Transverse colon (tissue), 4 donors: ENCODE measurements at regions not wholly inside any gene's neighbourhood (a gene's known extent, or its start where the extent isn't known, plus 50 kb on each side); places are given as distances from the start of the nearest gene placed in this dataset.

Experiments
- DNase-seq: peaks from one replicate; pipeline ENCODE4 v3.0.0-alpha.2; 2019
- H3K27ac ChIP-seq, 4 donors: fragments of 200-600 bp; sonication (generic); 2 replicates each; pipeline ENCODE4 v1.5.1; 2016 to 2018; ENCODE audit warnings: inconsistent platforms in 4 of 4
- H3K27me3 ChIP-seq: fragments of 200-600 bp; sonication (generic); 2 replicates; pipeline ENCODE4 v1.5.1; 2017; ENCODE audit warnings: inconsistent platforms
- H3K36me3 ChIP-seq, 4 donors: fragments of 200-600 bp; sonication (generic); 2 replicates each; pipeline ENCODE4 v1.5.1; 2017 to 2019; ENCODE audit warnings: inconsistent platforms in 4 of 4
- H3K4me1 ChIP-seq, 4 donors: fragments of 200-600 bp; sonication (generic); 2 replicates each; pipeline ENCODE4 v1.5.1; 2017 to 2020; ENCODE audit warnings: inconsistent platforms in 4 of 4
- H3K4me3 ChIP-seq, 4 donors: fragments of 200-600 bp; sonication (generic); 1 replicate in 1 of 4; 2 replicates in 3 of 4; pipeline versions ENCODE4 v1.5.1 to v1.6.1; 2017 to 2019; ENCODE audit warnings: inconsistent platforms in 4 of 4
- H3K9me3 ChIP-seq, 2 donors: fragments of 200-600 bp; sonication (generic); 2 replicates each; pipeline ENCODE4 v1.5.1; 2017 to 2019; ENCODE audit warnings: inconsistent platforms in 2 of 2
- CTCF ChIP-seq, 5 experiments: fragments of 200-600 bp in 3 of 5; fragments of 450-650 bp in 2 of 5; sonication (generic) in 3 of 5; IDR thresholded peaks; 1 replicate in 2 of 5; 2 replicates in 3 of 5; pipeline ENCODE4 v1.5.1; 2016 to 2017; ENCODE audit warnings: antibody characterized with exemption in 5 of 5, inconsistent platforms in 3 of 5, mild to moderate bottlenecking in 2 of 5, moderate library complexity in 1 of 5
- EP300 ChIP-seq: sonication (generic); formaldehyde crosslinking; IDR thresholded peaks from one replicate; pipeline ENCODE4 v1.6.1; 2017; ENCODE audit warnings: antibody characterized with exemption, low read depth
- POLR2A ChIP-seq: fragments of 450-650 bp; IDR thresholded peaks from one replicate; pipeline ENCODE4 v1.6.1; 2016; ENCODE audit warnings: antibody characterized with exemption, mild to moderate bottlenecking, moderate library complexity
- POLR2AphosphoS5 ChIP-seq, 3 donors: sonication (generic); formaldehyde crosslinking; IDR thresholded peaks; one replicate each; pipeline ENCODE4 v1.6.1; 2016; ENCODE audit warnings: antibody characterized with exemption in 3 of 3
- WGBS, 2 donors: methylation state at CpG; one replicate each; pipeline ENCODE4 v1.1.5; 2018; ENCODE audit warnings: low coverage in 1 of 2; 5-methylcytosine and 5-hydroxymethylcytosine counted together
- in situ Hi-C, 4 donors: fragments of 200-750 bp; cut with MboI; loops; one replicate each; pipeline versions ENCODE4 v1.15.0 to v1.15.1; 2017; ENCODE audit warnings: low sequenced_read_pairs in 3 of 4, low pct_ligation_motif_present in 1 of 4, low pct_unique_long_range_greater_than_20kb in 1 of 4
- intact Hi-C: fragments of 100-400 bp; cut with DNase I; formaldehyde crosslinking; loops from one replicate; pipeline ENCODE4 v1.15.1; 2023; ENCODE audit warnings: low total_unique reads

GRCh38 chr18:53747663-53748160 lies 476.8 kb downstream of the MBD2 start:
- DNase-seq = no peak
- no peak for TF ChIP-seq CTCF (IDR thresholded peaks at IDR 0.05)
- no peak for TF ChIP-seq EP300
- TF ChIP-seq POLR2A = no peak
- no peak for TF ChIP-seq POLR2AphosphoS5 (IDR thresholded peaks at IDR 0.05)
- Histone ChIP-seq H3K4me1 (peaks cover 0 to 3% (median 0%) of the 10 kb centered on the region in 4 donors), H3K27ac (no peak overlapping the region), H3K27me3 (no peaks in the 10 kb centered on the region), H3K9me3 (no peaks in the 10 kb centered on the region), H3K36me3 (no peaks in the 10 kb centered on the region), H3K4me3 (no peak overlapping the region)
- intact Hi-C loops = no loop called here
- in situ Hi-C loops = no loop called here

DNA sequence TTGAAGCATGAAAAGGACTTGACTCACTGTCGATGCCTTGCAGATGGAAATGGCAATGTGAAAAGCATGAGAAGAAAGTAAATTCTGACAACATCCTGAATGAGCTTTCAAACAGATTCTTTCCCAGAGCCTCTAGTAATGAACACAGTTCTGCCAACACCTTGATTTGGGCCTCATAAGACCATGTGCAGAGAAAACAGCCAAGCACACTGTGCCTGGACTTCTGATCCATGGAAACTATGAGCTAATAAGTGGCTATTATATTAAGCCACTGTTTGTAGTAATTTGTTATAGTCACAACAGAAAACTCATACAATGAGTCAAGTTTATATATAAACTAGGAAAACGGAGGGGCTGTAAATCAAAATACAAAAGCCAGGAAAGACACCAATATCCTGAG lies 477.3 kb downstream of the MBD2 start:
- H3K27ac ChIP-seq = no peak overlapping the region
- 60 to 62% methylated on average over 2 of the region's 2 CpGs for WGBS, 2 donors

GRCh38 chr18:53745986-53746385 lies 478.5 kb downstream of the MBD2 start:
- in situ Hi-C loops (no loop called here), intact Hi-C loops (no loop called here)
- Histone ChIP-seq H3K36me3 (no peaks in the 10 kb centered on the region), H3K4me3 (no peak overlapping the region), H3K4me1 (peaks cover 0 to 3% (median 0%) of the 10 kb centered on the region in 4 donors), H3K9me3 (no peaks in the 10 kb centered on the region), H3K27ac (no peak overlapping the region), H3K27me3 (no peaks in the 10 kb centered on the region)
- no peak for DNase-seq
- no peak for TF ChIP-seq EP300
- no peak for TF ChIP-seq POLR2A
- TF ChIP-seq CTCF (IDR thresholded peaks at IDR 0.05) = no peak
- TF ChIP-seq POLR2AphosphoS5 (IDR thresholded peaks at IDR 0.05) = no peak
- 14 to 29% methylated on average over 1 of the region's 1 CpG for WGBS, 2 donors

More for the DNA sequence above, 477.3 kb downstream of the MBD2 start:
- no peaks in the 10 kb centered on the region for H3K27me3 ChIP-seq
- no peaks in the 10 kb centered on the region for H3K36me3 ChIP-seq
- TF ChIP-seq CTCF (IDR thresholded peaks at IDR 0.05) (no peak), POLR2AphosphoS5 (IDR thresholded peaks at IDR 0.05) (no peak), EP300 (no peak), POLR2A (no peak)
- in situ Hi-C loops = no loop called here
- intact Hi-C loops = no loop called here
- peaks cover 0 to 3% (median 0%) of the 10 kb centered on the region in 4 donors for H3K4me1 ChIP-seq
- DNase-seq = no peak
- H3K9me3 ChIP-seq = no peaks in the 10 kb centered on the region
- no peak overlapping the region for H3K4me3 ChIP-seq

GRCh38 chr18:53745224-53745967 lies 479.1 kb downstream of the MBD2 start:
- in situ Hi-C loops (no loop called here), intact Hi-C loops (no loop called here)
- DNase-seq = no peak
- Histone ChIP-seq H3K27ac (no peak overlapping the region), H3K4me3 (no peak overlapping the region), H3K9me3 (no peaks in the 10 kb centered on the region), H3K36me3 (no peaks in the 10 kb centered on the region), H3K4me1 (peaks cover 0 to 3% (median 0%) of the 10 kb centered on the region in 4 donors), H3K27me3 (no peaks in the 10 kb centered on the region)
- 37 to 51% methylated on average over 5 of the region's 5 CpGs for WGBS, 2 donors
- no peak for TF ChIP-seq EP300
- no peak for TF ChIP-seq POLR2A
- no peak for TF ChIP-seq POLR2AphosphoS5 (IDR thresholded peaks at IDR 0.05)
- TF ChIP-seq CTCF (IDR thresholded peaks at IDR 0.05) = no peak
